Spinal cord (tissue), 9 donors: ENCODE measurements at regions not wholly inside any gene's neighbourhood (a gene's known extent, or its start where the extent isn't known, plus 50 kb on each side); places are given as distances from the start of the nearest gene placed in this dataset.

Source experiments
- DNase-seq, 6 donors: peaks; one replicate each; pipeline versions ENCODE4 v3.0.0 to v3.0.0-alpha.2; 2013 to 2015; ENCODE audit warnings: low spot score in 6 of 6, low read depth in 4 of 6
- H3K27ac ChIP-seq: one replicate; pipeline ENCODE4 v1.5.1; 2013; ENCODE audit warnings: low read depth, low read length, control low read depth
- H3K27me3 ChIP-seq: one replicate; pipeline ENCODE4 v1.6.1; 2013; ENCODE audit warnings: low read length; ENCODE audit not compliant: control insufficient read depth, insufficient read depth
- H3K36me3 ChIP-seq: one replicate; pipeline ENCODE4 v1.6.1; 2013; ENCODE audit warnings: low read length; ENCODE audit not compliant: control insufficient read depth, insufficient read depth
- H3K4me1 ChIP-seq: one replicate; pipeline ENCODE4 v1.6.1; 2013; ENCODE audit warnings: low read length; ENCODE audit not compliant: control insufficient read depth, insufficient read depth
- H3K4me3 ChIP-seq: one replicate; pipeline ENCODE4 v1.5.1; 2013; ENCODE audit warnings: low read depth, low read length, control low read depth
- H3K9me3 ChIP-seq: one replicate; pipeline ENCODE4 v1.6.1; 2013; ENCODE audit warnings: low read length; ENCODE audit not compliant: control insufficient read depth, insufficient read depth
- WGBS: methylation state at CpG from one replicate; pipeline ENCODE4 v1.1.5; 2013; ENCODE audit warnings: missing lambda C conversion rate; ENCODE audit not compliant: insufficient coverage; 5-methylcytosine and 5-hydroxymethylcytosine counted together
- donor health status: healthy.

DNA sequence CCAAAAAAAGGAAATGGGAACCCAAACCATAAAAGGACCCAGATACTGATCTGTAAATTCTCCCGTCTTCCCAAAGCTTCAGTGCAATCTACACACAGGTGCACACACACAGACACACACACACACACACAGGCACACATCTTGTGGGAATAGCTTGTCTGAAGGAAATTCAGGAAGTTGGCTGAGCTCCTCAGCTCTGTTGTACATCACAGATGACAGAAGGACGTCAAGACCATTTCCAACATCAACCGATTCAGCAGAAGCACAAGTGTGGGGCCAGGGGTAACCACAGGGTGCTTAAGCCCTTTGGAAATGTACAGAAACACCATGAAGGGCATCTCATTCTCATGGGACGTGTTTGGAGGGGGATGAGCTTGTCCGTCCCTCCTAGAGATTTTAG lies 498.1 kb upstream of the PSMD7 start:
- no peak overlapping the region for H3K27ac ChIP-seq
- no peaks in the 10 kb centered on the region for H3K27me3 ChIP-seq
- WGBS, result 80% methylated on average over 1 of the region's 5 CpGs
- H3K36me3 ChIP-seq, result no peaks in the 10 kb centered on the region
- H3K9me3 ChIP-seq, result no peaks in the 10 kb centered on the region
- H3K4me1 ChIP-seq, result peaks cover 3% of the 10 kb centered on the region
- no peak for DNase-seq
- H3K4me3 ChIP-seq, result no peak overlapping the region

- no peak overlapping the region for H3K4me3 ChIP-seq
- peaks cover 3% of the 10 kb centered on the region for H3K4me1 ChIP-seq
- H3K9me3 ChIP-seq, result no peaks in the 10 kb centered on the region
- peaks cover 2% of the 10 kb centered on the region for H3K27me3 ChIP-seq
- DNase-seq, result no peak
- 100% methylated on average over 1 of the region's 1 CpG for WGBS
- H3K27ac ChIP-seq, result no peak overlapping the region
- no peaks in the 10 kb centered on the region for H3K36me3 ChIP-seq
Observed at GRCh38 chr16:73797115-73797514, 499.5 kb upstream of the PSMD7 start.

- no peaks in the 10 kb centered on the region for H3K9me3 ChIP-seq
- no peak overlapping the region for H3K4me3 ChIP-seq
- 63% methylated on average over 4 of the region's 4 CpGs for WGBS
- no peak overlapping the region for H3K27ac ChIP-seq
- peaks cover 2% of the 10 kb centered on the region for H3K27me3 ChIP-seq
- H3K4me1 ChIP-seq, result peaks cover 3% of the 10 kb centered on the region
- H3K36me3 ChIP-seq, result no peaks in the 10 kb centered on the region
- DNase-seq, result peak in 1 of 6 donors; percentile 33
Observed at GRCh38 chr16:73796241-73796640, 500.4 kb upstream of the PSMD7 start.

GRCh38 chr16:73794994-73795393 lies 501.6 kb upstream of the PSMD7 start:
- peak in 2 of 6 donors; percentile 36 to 77 for DNase-seq
- no peak overlapping the region for H3K4me3 ChIP-seq
- no peak overlapping the region for H3K27ac ChIP-seq
- peaks cover 2% of the 10 kb centered on the region for H3K27me3 ChIP-seq
- 39% methylated on average over 3 of the region's 3 CpGs for WGBS
- H3K36me3 ChIP-seq, result no peaks in the 10 kb centered on the region
- H3K9me3 ChIP-seq, result no peaks in the 10 kb centered on the region
- H3K4me1 ChIP-seq, result no peaks in the 10 kb centered on the region

- WGBS, result 78% methylated on average over 6 of the region's 11 CpGs
- Histone ChIP-seq H3K36me3 (no peaks in the 10 kb centered on the region), H3K27ac (no peak overlapping the region), H3K4me3 (no peak overlapping the region), H3K27me3 (peaks cover 2% of the 10 kb centered on the region), H3K9me3 (no peaks in the 10 kb centered on the region), H3K4me1 (no peaks in the 10 kb centered on the region)
- DNase-seq, result no peak
Observed at GRCh38 chr16:73793871-73794437, 502.7 kb upstream of the PSMD7 start.

GRCh38 chr16:73793260-73793659 lies 503.4 kb upstream of the PSMD7 start:
- Histone ChIP-seq H3K9me3 (no peaks in the 10 kb centered on the region), H3K36me3 (no peaks in the 10 kb centered on the region), H3K27ac (no peak overlapping the region), H3K4me3 (no peak overlapping the region), H3K27me3 (peaks cover 2% of the 10 kb centered on the region), H3K4me1 (no peaks in the 10 kb centered on the region)
- DNase-seq, result peak in 1 of 6 donors; percentile 58
- 89% methylated on average over 2 of the region's 4 CpGs for WGBS

- 75% methylated on average over 4 of the region's 15 CpGs for WGBS
- no peaks in the 10 kb centered on the region for H3K9me3 ChIP-seq
- H3K27ac ChIP-seq, result no peak overlapping the region
- H3K27me3 ChIP-seq, result peaks cover 2% of the 10 kb centered on the region
- no peaks in the 10 kb centered on the region for H3K36me3 ChIP-seq
- no peaks in the 10 kb centered on the region for H3K4me1 ChIP-seq
- no peak overlapping the region for H3K4me3 ChIP-seq
- DNase-seq, result no peak
Observed at GRCh38 chr16:73792199-73793020, 504.2 kb upstream of the PSMD7 start.

DNA sequence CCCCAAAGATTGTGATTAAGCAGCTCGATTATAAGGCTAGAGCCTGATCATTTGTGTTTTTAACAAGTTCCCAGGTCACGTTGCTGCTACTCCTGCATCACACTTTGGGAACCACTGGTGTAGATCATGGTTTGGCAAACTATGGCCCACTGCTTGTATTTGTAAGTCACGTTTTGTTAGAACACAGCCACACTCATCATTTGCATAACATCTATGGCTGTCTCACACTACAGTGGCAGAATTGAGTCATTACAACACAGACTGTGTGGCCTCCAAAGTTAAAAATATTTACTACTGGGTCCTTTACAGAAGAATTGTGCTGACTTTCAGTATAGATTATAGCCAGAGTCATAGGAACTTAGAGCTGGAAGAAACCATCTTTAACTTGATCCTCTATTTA lies 515.3 kb upstream of the PSMD7 start:
- Histone ChIP-seq H3K27ac (no peak overlapping the region), H3K9me3 (no peaks in the 10 kb centered on the region), H3K4me1 (no peaks in the 10 kb centered on the region), H3K4me3 (no peak overlapping the region), H3K36me3 (no peaks in the 10 kb centered on the region), H3K27me3 (no peaks in the 10 kb centered on the region)
- no peak for DNase-seq
- WGBS, result 73% methylated on average over 3 of the region's 3 CpGs

DNA sequence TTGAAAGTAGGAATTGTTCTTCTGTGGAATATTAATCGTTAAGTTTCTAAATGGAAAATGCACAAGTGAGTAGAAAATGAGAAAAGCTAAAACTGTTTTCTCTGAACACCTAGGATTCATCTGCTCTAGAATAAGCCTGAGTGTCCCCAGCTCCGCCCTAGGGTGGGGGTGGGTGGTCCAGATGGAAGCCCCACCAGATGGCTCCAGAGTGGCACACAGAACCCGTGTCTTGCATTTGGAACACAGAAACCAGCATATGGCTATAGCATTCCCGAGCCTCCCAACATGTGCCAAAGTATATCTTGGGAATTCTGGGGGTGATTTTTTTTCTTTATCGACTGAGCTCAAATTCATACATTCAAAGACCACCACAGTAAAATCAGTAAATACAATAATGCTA lies 517.7 kb upstream of the PSMD7 start:
- no peak overlapping the region for H3K4me3 ChIP-seq
- H3K27me3 ChIP-seq, result no peaks in the 10 kb centered on the region
- WGBS, result 88% methylated on average over 2 of the region's 5 CpGs
- no peak overlapping the region for H3K27ac ChIP-seq
- no peaks in the 10 kb centered on the region for H3K4me1 ChIP-seq
- no peaks in the 10 kb centered on the region for H3K36me3 ChIP-seq
- H3K9me3 ChIP-seq, result no peaks in the 10 kb centered on the region
- DNase-seq, result peak in 1 of 6 donors; percentile 43

DNA sequence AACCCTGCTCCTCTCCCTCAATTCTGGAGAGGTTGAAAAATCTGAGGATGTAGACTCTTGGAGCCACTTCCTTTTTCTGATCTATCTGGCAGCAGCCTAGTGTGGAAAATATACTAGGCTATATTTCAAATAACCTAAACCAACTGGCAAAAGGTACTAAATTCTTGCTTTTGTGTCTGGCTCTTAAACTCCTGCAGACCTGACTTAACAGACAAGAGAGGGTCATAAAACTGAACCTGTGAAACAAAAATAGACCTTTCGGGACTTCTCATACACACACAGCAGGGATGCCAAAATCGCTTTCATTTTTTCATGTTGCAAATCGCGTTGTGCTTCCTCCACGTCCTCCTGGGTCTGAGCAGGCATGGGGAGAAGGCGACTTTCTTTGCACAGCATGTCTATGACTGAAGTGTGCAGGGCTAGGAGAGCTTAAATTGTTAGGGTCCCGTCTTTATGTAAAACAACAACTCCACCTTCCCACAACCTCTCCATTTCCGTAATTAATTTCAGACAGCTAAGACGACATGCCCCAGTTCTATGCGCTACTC lies 520.7 kb upstream of the PSMD7 start:
- peak in 2 of 6 donors; percentile 47 to 77 for DNase-seq
- H3K4me3 ChIP-seq, result no peak overlapping the region
- no peaks in the 10 kb centered on the region for H3K4me1 ChIP-seq
- H3K27me3 ChIP-seq, result no peaks in the 10 kb centered on the region
- H3K27ac ChIP-seq, result no peak overlapping the region
- H3K36me3 ChIP-seq, result no peaks in the 10 kb centered on the region
- 40% methylated on average over 1 of the region's 10 CpGs for WGBS
- no peaks in the 10 kb centered on the region for H3K9me3 ChIP-seq
